Endothelial cell of umbilical vein (primary cell): ENCODE measurements at regions not wholly inside any gene's neighbourhood (a gene's known extent, or its start where the extent isn't known, plus 50 kb on each side); places are given as distances from the start of the nearest gene placed in this dataset.

Experiments
- EZH2 ChIP-seq: IDR thresholded peaks from 2 replicates; pipeline ENCODE4 v1.6.1; 2012; ENCODE audit warnings: borderline replicate concordance, low read depth, mild to moderate bottlenecking, moderate library complexity, low read length, inconsistent platforms; ENCODE audit not compliant: severe bottlenecking
- POLR2A ChIP-seq: IDR thresholded peaks from 2 replicates; pipeline ENCODE4 v1.6.1; 2012; ENCODE audit warnings: low read depth, mild to moderate bottlenecking, control low read depth, low read length
- POLR2AphosphoS5 ChIP-seq: IDR thresholded peaks from 2 replicates; pipeline ENCODE4 v1.6.1; 2012; ENCODE audit warnings: low read depth, mild to moderate bottlenecking, control low read depth, low read length, moderate library complexity; ENCODE audit not compliant: insufficient read depth
- TF ChIP-seq, protein P1 (sequence below), 2 donors: IDR thresholded peaks; 1 replicate in 1 of 2; 2 replicates in 1 of 2; pipeline ENCODE4 v1.5.1; 2011; ENCODE audit warnings: low read length in 2 of 2, mild to moderate bottlenecking in 2 of 2, moderate library complexity in 2 of 2, control low read depth in 1 of 2, inconsistent platforms in 1 of 2, low read depth in 1 of 2; ENCODE audit not compliant: insufficient read depth in 1 of 2; ENCODE audit errors: extremely low read depth in 1 of 2
- TF ChIP-seq, protein P2 (sequence below): IDR thresholded peaks from 2 replicates; pipeline ENCODE4 v1.6.1; 2011; ENCODE audit not compliant: insufficient read depth, insufficient read length

DNA sequence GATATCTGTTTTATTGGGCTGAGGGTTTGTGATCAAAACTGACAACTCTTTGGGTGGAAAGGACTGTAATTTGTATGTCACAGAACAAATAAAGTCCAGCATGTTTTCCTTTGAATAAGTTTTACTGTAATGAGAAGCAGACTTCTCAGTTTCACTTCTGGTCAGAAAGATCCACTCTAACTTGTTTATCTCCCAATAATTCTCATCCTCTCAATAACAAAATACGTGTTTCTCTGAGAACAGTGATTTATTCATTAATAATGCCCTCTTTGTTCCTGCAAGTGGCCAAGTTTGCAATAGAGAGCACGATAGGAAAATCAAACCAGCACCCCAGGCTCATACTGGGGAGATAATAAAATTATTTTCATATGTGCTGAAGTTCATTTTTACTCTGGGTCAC, 190.6 kb downstream of the CNTN3 start:
- TF ChIP-seq, protein P1, sequence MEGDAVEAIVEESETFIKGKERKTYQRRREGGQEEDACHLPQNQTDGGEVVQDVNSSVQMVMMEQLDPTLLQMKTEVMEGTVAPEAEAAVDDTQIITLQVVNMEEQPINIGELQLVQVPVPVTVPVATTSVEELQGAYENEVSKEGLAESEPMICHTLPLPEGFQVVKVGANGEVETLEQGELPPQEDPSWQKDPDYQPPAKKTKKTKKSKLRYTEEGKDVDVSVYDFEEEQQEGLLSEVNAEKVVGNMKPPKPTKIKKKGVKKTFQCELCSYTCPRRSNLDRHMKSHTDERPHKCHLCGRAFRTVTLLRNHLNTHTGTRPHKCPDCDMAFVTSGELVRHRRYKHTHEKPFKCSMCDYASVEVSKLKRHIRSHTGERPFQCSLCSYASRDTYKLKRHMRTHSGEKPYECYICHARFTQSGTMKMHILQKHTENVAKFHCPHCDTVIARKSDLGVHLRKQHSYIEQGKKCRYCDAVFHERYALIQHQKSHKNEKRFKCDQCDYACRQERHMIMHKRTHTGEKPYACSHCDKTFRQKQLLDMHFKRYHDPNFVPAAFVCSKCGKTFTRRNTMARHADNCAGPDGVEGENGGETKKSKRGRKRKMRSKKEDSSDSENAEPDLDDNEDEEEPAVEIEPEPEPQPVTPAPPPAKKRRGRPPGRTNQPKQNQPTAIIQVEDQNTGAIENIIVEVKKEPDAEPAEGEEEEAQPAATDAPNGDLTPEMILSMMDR (IDR thresholded peaks at IDR 0.05; ENCODE audit: extremely low read depth in 1 of 2, insufficient read depth in 1 of 2, low read depth in 1 of 2, low read length in 2 of 2) = no peak
- TF ChIP-seq POLR2AphosphoS5 = no peak
- TF ChIP-seq POLR2A = no peak
- TF ChIP-seq, protein P2, sequence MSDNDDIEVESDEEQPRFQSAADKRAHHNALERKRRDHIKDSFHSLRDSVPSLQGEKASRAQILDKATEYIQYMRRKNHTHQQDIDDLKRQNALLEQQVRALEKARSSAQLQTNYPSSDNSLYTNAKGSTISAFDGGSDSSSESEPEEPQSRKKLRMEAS = no peak
- no peak for TF ChIP-seq EZH2
